A673 (cell line): ENCODE measurements at regions not wholly inside any gene's neighbourhood (a gene's known extent, or its start where the extent isn't known, plus 50 kb on each side); places are given as distances from the start of the nearest gene placed in this dataset.

Experiments
- BruUV-seq: library from RNA; stranded (reverse); fragments of 400-500 nt; replicated peaks from 2 replicates; lab custom pipeline; 2021; lab: Mats Ljungman, UMichigan
- CTCF ChIA-PET: fragments of 300-600 bp; sonication (Branson Sonifier 250); formaldehyde crosslinking; loops from one replicate; lab custom pipeline; 2022; ENCODE audit warnings: antibody characterized with exemption; lab: Charles Lee
- POLR2A ChIA-PET: fragments of 300-600 bp; sonication (Branson Sonifier 250); formaldehyde crosslinking; loops from one replicate; lab custom pipeline; 2022; ENCODE audit warnings: antibody characterized with exemption; ENCODE audit not compliant: low non-redundant PET; lab: Charles Lee
- DNase-seq: peaks from one replicate; pipeline ENCODE4 v3.0.0-alpha.2; 2015; ENCODE audit warnings: low spot score
- H3K27ac ChIP-seq: fragments of 200-600 bp; sonication (generic); 2 replicates; pipeline ENCODE4 v1.5.1; 2016; ENCODE audit warnings: mixed run types, low read depth, mild to moderate bottlenecking, mixed read lengths, antibody characterized with exemption, low read length; ENCODE audit not compliant: poor library complexity, severe bottlenecking
- H3K27me3 ChIP-seq: fragments of 200-600 bp; sonication (generic); replicated peaks from 2 replicates; pipeline ENCODE4 v1.6.1; 2017; ENCODE audit warnings: mixed run types, low read depth, mild to moderate bottlenecking, mixed read lengths, antibody characterized with exemption, low read length; ENCODE audit not compliant: insufficient read depth, poor library complexity
- H3K36me3 ChIP-seq: fragments of 200-600 bp; sonication (generic); 2 replicates; pipeline ENCODE4 v1.6.1; 2016; ENCODE audit warnings: mixed run types, mild to moderate bottlenecking, mixed read lengths, antibody characterized with exemption, low read length; ENCODE audit not compliant: insufficient read depth, poor library complexity, severe bottlenecking
- H3K4me1 ChIP-seq: fragments of 200-600 bp; sonication (generic); 2 replicates; pipeline ENCODE4 v1.6.1; 2017; ENCODE audit warnings: mixed run types, mild to moderate bottlenecking, mixed read lengths, antibody characterized with exemption, low read length; ENCODE audit not compliant: insufficient read depth, poor library complexity, severe bottlenecking
- H3K4me3 ChIP-seq: fragments of 200-600 bp; sonication (generic); 2 replicates; pipeline ENCODE4 v1.5.1; 2016; ENCODE audit warnings: low read depth, mixed run types, mild to moderate bottlenecking, mixed read lengths, low read length; ENCODE audit not compliant: poor library complexity, severe bottlenecking
- H3K9me3 ChIP-seq: fragments of 200-600 bp; sonication (generic); 2 replicates; pipeline ENCODE4 v1.6.1; 2016; ENCODE audit warnings: mixed run types, low read depth, mild to moderate bottlenecking, mixed read lengths, antibody characterized with exemption, low read length; ENCODE audit not compliant: poor library complexity, severe bottlenecking
- CTCF ChIP-seq: fragments of 300-800, 200-600 bp; sonication (generic); conservative IDR thresholded peaks from 2 replicates; pipeline ENCODE4 v1.5.1; 2017; ENCODE audit warnings: low read depth, mild to moderate bottlenecking, antibody characterized with exemption, low read length, moderate library complexity, mixed read lengths
- EZH2 ChIP-seq: fragments of 200-600 bp; sonication (generic); IDR thresholded peaks from 2 replicates; pipeline ENCODE4 v1.6.1; 2017; ENCODE audit warnings: borderline replicate concordance, low read depth, mild to moderate bottlenecking, mixed read lengths, antibody characterized with exemption, low read length; ENCODE audit not compliant: poor library complexity, severe bottlenecking
- intact Hi-C: fragments of 100-400 bp; cut with micrococcal nuclease; formaldehyde crosslinking; loops from one replicate; pipeline ENCODE4 v1.10.0; 2022; ENCODE audit not compliant: unreplicated experiment

GRCh38 chr14:56862836-56863235 is 52.6 kb upstream of the OTX2 start:
- Histone ChIP-seq H3K4me3 (no peak overlapping the region), H3K27me3 (no peaks in the 10 kb centered on the region), H3K4me1 (no peaks in the 10 kb centered on the region), H3K27ac (no peak overlapping the region), H3K36me3 (no peaks in the 10 kb centered on the region), H3K9me3 (no peaks in the 10 kb centered on the region)
- no TSS peak for BruUV-seq
- TF ChIP-seq CTCF = no peak
- TF ChIP-seq EZH2 = no peak
- DNase-seq = no peak
- POLR2A ChIA-PET = no interaction called here
- CTCF ChIA-PET = no interaction called here
- intact Hi-C loops = no loop called here

- Histone ChIP-seq H3K4me1 (no peaks in the 10 kb centered on the region), H3K27me3 (no peaks in the 10 kb centered on the region), H3K4me3 (no peak overlapping the region), H3K27ac (no peak overlapping the region), H3K36me3 (no peaks in the 10 kb centered on the region), H3K9me3 (no peaks in the 10 kb centered on the region)
- ChIA-PET CTCF (no interaction called here), POLR2A (no interaction called here)
- intact Hi-C loops = no loop called here
- no peak for DNase-seq
- no peak for TF ChIP-seq EZH2
- no TSS peak for BruUV-seq
Observed at GRCh38 chr14:56860441-56860840, 50.2 kb upstream of the OTX2 start.
